HS-5 (cell line): ENCODE measurements at regions not wholly inside any gene's neighbourhood (a gene's known extent, or its start where the extent isn't known, plus 50 kb on each side); places are given as distances from the start of the nearest gene placed in this dataset.
"Not testable (repeated sequence)": the region's sequence is repeated elsewhere in the genome, so short reads cannot be mapped to it uniquely, and the experiment has no call there.

Source experiments
- DNase-seq: peaks from one replicate; pipeline ENCODE4 v3.0.0-alpha.2; 2012; ENCODE audit warnings: low read depth

DNA sequence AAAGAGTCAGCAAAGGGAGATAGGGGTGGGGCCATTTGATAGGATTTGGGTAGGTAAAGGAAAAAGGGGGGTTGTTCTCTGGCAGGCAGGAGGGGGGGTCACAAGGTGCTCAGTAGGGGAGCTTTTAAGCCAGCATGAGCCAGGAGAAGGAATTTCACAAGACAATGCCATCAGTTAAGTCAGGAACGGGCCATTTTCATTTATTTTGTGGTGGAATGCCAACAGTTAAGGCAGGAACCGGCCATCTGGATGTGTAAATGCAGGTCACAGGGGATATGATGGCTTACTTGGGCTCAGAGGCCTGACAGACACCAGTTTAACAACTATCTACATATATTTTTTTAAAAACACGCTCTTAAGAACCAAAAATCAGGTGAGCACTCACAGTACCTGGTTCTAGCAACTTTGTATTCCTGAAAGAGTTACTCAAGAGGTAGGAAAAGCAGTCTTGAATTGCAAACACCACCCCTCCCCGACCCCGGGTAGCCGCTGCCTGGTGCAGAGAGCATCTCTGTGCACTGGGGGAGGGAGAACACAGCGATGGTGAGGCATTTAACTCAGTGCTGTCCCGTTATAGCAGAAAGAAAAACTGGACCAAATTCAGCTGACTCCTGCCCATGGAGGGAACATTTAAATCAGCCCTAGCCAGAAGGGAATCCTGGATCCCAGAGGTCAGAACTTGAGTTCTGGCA, 414.5 kb upstream of the KLHL29 start:
- DNase-seq: no peak

GRCh38 chr2:22970991-22971390, 414.0 kb upstream of the KLHL29 start:
- no peak for DNase-seq

DNA sequence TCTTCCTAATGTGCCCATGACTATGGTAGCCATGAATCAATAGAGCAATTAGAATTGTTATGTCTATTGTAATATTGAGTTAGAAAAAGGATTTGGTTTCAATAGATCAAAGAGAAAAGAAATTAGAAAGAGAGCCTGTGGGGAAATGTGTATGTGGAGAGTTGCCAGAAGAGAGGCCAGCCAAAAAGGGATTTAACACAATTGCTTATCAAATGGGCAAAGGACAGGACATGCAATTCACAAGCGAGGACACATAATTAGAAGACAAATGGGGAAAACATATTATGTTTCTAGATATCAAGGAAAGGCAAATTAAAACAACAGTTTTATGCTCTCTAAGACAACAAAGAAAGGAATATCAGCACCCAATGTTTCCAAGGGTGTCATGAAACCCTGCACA, 403.2 kb upstream of the KLHL29 start:
- no peak for DNase-seq

- not testable (repeated sequence) for DNase-seq
Measured at GRCh38 chr2:22984152-22984551, 400.8 kb upstream of the KLHL29 start.

- DNase-seq: no peak
Measured at GRCh38 chr2:22990246-22990645, 394.7 kb upstream of the KLHL29 start.

DNA sequence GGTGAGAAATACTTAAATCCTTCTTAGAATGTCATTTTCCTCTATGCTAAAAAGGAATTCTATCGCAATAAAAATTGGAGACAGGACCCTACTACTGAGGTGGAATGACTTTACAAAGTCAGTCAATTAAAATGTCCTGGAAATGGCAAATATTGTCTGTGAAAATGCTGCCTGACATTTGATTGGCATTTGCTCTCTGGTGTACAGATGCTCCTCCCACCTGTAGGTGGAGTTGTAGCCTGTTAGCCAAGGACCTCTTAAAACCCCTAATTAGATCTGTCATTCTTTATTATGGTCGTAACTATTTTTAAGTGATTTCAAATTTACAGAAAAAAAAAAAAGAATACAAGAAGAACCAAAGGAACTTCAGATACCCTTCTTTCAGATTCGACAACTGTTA, 393.1 kb upstream of the KLHL29 start:
- no peak for DNase-seq

DNA sequence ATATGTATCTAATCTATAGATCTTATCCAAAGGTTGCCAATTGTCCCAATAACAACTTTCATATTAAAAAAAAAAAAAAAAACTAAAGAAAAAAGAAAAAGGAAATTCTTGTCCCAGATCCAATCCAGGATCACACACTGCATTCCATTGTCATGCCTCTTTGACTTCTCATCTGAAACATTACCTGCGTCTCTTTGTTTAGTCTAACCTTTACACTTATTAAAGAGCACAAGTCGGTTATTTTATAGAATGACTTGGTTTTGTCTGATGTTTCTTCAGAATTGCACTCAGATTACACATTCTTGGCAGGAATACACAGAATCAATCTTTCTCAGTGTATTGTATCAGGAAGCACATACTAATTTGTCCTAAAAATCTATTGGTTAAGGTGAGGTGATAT, 392.5 kb upstream of the KLHL29 start:
- no peak for DNase-seq

DNA sequence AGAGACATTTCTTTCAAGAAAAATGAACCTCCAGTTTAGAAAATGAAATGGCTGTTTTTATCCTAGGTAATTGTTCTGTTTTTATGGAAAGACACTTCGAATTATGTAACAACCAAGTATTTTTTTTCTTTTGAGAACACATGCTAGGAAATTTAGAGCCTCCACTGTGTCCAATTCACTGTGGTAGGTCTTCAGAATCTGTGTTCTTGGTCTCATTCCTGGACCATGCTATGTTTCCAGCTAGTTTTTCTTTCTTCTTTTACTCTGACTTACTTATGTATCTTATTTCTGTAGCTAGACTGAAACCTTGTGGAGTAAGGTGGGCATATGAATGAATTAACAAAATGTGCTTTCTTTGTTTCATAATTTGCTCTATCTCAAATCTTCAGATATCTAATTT, 391.7 kb upstream of the KLHL29 start:
- DNase-seq: no peak

GRCh38 chr2:22995576-22995975, 389.4 kb upstream of the KLHL29 start:
- no peak for DNase-seq

- no peak for DNase-seq
Measured at GRCh38 chr2:22996911-22997310, 388.1 kb upstream of the KLHL29 start.

- DNase-seq: no peak
Measured at GRCh38 chr2:22998359-22998758, 386.6 kb upstream of the KLHL29 start.

DNA sequence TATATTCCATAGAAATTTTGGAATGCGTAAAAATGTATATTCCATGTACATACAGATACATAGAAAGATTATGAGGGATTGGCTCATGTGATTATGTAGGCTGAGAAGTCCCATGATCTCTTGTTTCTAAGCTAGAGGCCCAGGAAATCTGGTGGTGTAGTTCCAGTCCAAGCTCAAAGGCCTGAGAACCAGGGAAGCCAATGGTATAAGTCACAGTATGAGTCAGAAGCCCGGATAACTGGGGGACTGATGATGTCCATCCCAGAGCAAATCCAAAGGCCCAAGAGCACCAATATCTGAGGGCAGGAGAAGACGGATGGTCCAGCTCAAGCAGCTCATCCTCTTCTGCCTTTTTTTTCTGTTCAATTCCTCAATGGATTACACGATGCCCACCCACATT, 385.0 kb upstream of the KLHL29 start:
- peak; percentile 13 for DNase-seq

DNA sequence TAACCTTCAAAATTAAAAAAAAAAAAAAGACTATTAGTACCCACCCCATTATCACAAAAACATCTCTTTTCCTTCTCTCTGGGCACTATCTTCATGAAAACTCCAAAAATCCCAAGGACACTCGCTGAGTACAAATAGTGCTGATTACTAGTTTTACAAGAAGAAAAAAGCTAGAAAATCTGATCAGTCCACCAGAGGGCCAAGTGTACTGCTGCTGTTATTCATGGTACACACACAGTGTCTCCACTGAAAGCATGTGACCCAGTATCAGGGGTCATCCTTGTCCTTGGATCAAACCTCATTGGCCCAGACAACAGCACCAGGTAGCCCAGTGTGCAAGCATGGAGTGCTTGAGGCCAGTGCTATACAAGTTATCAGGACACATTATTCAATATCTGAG, 382.7 kb upstream of the KLHL29 start:
- DNase-seq: no peak

DNA sequence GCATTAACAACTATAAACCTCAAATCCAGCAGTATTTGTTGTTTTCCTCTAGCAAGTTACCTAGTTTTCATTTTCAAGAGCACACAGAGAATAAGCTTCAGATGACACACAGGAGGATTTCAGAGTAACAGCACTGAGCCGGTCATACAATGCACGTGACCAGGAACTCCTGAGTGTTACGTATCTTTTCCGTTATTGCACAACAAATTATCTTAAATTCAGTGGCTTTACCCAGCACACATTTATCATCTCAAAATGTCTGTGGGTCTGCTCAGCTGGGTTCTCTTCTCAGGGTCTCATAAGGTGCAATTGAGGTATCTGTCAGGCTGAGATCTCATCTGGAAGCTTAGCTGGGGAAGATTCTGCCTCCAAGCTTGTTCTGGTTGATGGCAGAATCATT, 379.5 kb upstream of the KLHL29 start:
- DNase-seq: no peak

DNA sequence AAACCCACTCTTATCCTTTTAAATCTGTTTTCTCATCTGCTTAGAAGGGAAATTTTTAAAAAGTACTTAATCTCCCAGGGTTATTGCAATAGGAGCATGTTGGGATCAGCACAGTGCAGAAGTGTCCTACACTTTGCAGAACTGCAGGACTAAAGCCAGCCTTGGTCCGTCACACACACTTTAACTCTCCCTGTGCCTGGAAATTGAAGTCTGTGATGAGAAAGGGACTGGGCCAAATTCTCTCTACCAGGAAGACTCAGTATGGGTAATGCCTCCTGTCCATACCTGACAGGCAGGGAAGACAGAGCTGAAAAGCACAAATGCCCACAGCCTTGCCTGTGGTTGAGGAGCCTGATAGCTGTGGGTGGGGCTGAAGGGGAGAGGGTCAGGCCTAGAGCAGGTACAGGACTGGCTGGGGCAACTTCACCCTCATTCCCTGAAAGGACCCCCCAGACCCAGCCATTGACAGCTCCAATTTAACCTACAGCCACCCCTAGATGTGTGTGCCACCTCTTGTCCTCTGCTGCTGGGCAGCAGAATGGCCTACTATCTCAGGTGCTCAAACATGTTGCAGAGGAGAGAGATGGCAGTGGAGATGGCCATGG, 377.2 kb upstream of the KLHL29 start:
- DNase-seq: no peak

DNA sequence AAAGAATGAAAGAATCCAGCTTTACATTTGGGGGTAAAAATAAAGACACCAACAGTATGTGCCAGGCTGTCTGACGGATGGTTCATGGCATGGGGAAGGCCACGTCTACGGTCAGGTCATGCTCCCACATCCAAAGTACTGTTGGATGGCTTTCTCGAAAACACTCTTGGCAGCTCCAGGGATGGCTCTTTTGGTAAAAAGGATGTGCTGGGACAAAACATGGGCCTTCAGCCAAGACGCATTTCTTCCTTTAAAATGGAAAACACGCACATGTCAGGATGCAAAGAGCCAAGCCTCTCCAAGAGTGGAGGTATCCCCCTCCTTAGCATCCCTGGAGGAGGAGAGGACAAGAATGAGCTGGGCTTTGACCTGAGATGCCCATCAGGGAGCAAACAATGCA, 376.5 kb upstream of the KLHL29 start:
- no peak for DNase-seq

- DNase-seq: no peak
Measured at GRCh38 chr2:23008951-23009350, 376.0 kb upstream of the KLHL29 start.

DNA sequence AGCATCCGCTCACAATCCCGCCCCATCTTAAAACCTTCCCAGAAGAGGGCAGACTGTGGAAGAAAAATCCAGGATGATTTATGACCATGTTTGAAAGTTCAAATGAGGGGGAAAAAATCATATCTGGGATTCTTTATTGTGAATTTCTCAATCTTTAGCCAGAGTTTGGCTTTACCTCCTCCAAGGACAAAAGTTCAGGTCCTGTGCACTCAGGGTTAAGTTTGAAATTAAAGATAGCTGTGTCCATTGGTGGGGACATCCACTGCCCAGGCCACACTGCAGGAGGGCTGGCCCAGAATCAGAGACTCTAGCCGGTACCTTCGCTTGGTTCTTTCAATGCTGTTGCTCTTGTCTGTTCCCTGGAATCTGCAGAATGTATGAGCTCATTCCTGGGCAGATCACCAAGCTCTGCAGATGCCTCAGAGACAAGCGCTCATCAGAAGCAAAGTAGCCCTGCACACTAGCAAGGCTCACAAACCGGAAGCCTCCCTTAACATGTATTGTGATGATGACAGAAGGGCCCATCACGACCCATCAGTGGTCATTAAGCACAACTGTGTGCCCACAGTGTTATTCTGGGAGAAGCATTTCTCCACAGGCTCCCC, 375.3 kb upstream of the KLHL29 start:
- DNase-seq: peak; percentile 9

DNA sequence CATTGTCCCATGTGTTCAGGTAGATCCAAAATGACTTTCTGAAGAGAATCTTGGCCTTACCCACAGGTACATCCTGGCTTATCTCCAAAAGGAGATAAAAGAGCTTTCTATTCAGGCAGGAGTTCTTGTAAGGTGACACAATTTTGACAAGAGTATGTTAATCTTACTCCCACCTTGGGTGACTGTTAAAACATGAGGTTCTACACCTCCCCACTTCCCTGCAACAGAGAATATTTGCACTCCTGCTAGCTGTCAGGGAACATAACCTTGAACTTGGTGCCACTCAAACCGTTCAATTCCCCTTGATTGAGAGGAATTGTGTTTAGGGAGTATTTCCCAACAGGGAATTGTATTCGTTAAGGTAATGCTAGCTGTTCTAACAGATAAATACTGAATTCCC, 372.5 kb upstream of the KLHL29 start:
- no peak for DNase-seq

GRCh38 chr2:23015651-23016200, 369.3 kb upstream of the KLHL29 start:
- DNase-seq: no peak

- DNase-seq: no peak
Measured at GRCh38 chr2:23019476-23019875, 365.5 kb upstream of the KLHL29 start.

DNA sequence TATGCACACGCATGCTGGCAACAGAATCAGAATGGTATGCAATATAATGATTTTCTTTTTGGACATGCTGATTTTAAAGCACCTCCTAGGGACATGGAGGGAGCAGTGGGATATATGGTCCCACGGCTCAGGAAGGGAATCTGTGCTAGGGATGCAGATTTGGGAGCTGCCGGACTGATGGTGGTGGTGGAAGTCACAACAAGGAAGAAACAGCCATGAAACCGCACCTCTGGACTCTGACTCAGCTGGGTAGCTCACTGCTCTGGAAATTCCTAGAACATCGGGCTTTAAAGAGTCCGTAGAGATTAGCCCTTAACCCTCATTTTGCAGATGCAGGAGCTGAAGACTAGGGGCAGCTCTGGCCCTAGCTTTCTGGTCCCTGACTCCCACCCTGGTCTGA, 364.3 kb upstream of the KLHL29 start:
- no peak for DNase-seq

- no peak for DNase-seq
Measured at GRCh38 chr2:23021311-23022120, 363.5 kb upstream of the KLHL29 start.
